ENCODE measurements at regions not wholly inside any gene's neighbourhood (a gene's known extent, or its start where the extent isn't known, plus 50 kb on each side); places are given as distances from the start of the nearest gene placed in this dataset.

- H3K4me1 ChIP-seq = no peaks in the 10 kb centered on the region
- no peak overlapping the region for H3K27ac ChIP-seq
- intact Hi-C loops (cut with DNase I) = no loop called here
- no peaks in the 10 kb centered on the region for H3K9me3 ChIP-seq
- TF ChIP-seq POLR2A (IDR thresholded peaks at IDR 0.05) (no peak), EP300 (IDR thresholded peaks at IDR 0.05) (no peak), CTCF (IDR thresholded peaks at IDR 0.05) (no peak), POLR2AphosphoS5 (IDR thresholded peaks at IDR 0.05) (no peak)
- DNase-seq = no peak
- H3K4me3 ChIP-seq = no peak overlapping the region
- no peaks in the 10 kb centered on the region for H3K27me3 ChIP-seq
- no peaks in the 10 kb centered on the region for H3K36me3 ChIP-seq
- WGBS, 2 donors = 82 to 87% methylated on average over 2 of the region's 2 CpGs
Observed at GRCh38 chr5:12277504-12278192, 373.4 kb upstream of the CTNND2 start.

GRCh38 chr5:12274236-12274635 lies 370.0 kb upstream of the CTNND2 start:
- no peaks in the 10 kb centered on the region for H3K27me3 ChIP-seq
- H3K4me1 ChIP-seq = no peaks in the 10 kb centered on the region
- DNase-seq = no peak
- H3K4me3 ChIP-seq = no peak overlapping the region
- intact Hi-C loops (cut with DNase I) = no loop called here
- 91 to 92% methylated on average over 1 of the region's 1 CpG for WGBS, 2 donors
- H3K36me3 ChIP-seq = no peaks in the 10 kb centered on the region
- H3K27ac ChIP-seq = no peak overlapping the region
- TF ChIP-seq POLR2A (IDR thresholded peaks at IDR 0.05) (no peak), POLR2AphosphoS5 (IDR thresholded peaks at IDR 0.05) (no peak), CTCF (IDR thresholded peaks at IDR 0.05) (no peak), EP300 (IDR thresholded peaks at IDR 0.05) (no peak)
- H3K9me3 ChIP-seq = no peaks in the 10 kb centered on the region

- H3K36me3 ChIP-seq = no peaks in the 10 kb centered on the region
- no peaks in the 10 kb centered on the region for H3K9me3 ChIP-seq
- H3K27ac ChIP-seq = no peak overlapping the region
- H3K4me1 ChIP-seq = no peaks in the 10 kb centered on the region
- WGBS, 2 donors = 51 to 61% methylated on average over 5 of the region's 5 CpGs
- no peak overlapping the region for H3K4me3 ChIP-seq
- TF ChIP-seq POLR2AphosphoS5 (IDR thresholded peaks at IDR 0.05) (no peak), EP300 (IDR thresholded peaks at IDR 0.05) (no peak), POLR2A (IDR thresholded peaks at IDR 0.05) (no peak), CTCF (IDR thresholded peaks at IDR 0.05) (no peak)
- intact Hi-C loops (cut with DNase I) = no loop called here
- H3K27me3 ChIP-seq = no peaks in the 10 kb centered on the region
- DNase-seq = no peak
Observed at GRCh38 chr5:12272389-12272788, 368.1 kb upstream of the CTNND2 start.

- no peak for DNase-seq
- no peaks in the 10 kb centered on the region for H3K36me3 ChIP-seq
- intact Hi-C loops (cut with DNase I) = no loop called here
- no peaks in the 10 kb centered on the region for H3K4me1 ChIP-seq
- no peaks in the 10 kb centered on the region for H3K9me3 ChIP-seq
- no peaks in the 10 kb centered on the region for H3K27me3 ChIP-seq
- TF ChIP-seq EP300 (IDR thresholded peaks at IDR 0.05) = no peak
- TF ChIP-seq POLR2AphosphoS5 (IDR thresholded peaks at IDR 0.05) = no peak
- TF ChIP-seq POLR2A (IDR thresholded peaks at IDR 0.05) = no peak
- TF ChIP-seq CTCF (IDR thresholded peaks at IDR 0.05) = no peak
- no peak overlapping the region for H3K4me3 ChIP-seq
- H3K27ac ChIP-seq = no peak overlapping the region
- WGBS, 2 donors = 80 to 92% methylated on average over 1 of the region's 1 CpG
Observed at GRCh38 chr5:12270914-12271313, 366.7 kb upstream of the CTNND2 start.

GRCh38 chr5:12269164-12269563 lies 364.9 kb upstream of the CTNND2 start:
- H3K27me3 ChIP-seq = no peaks in the 10 kb centered on the region
- 79 to 84% methylated on average over 3 of the region's 3 CpGs for WGBS, 2 donors
- H3K4me1 ChIP-seq = no peaks in the 10 kb centered on the region
- H3K9me3 ChIP-seq = no peaks in the 10 kb centered on the region
- no peaks in the 10 kb centered on the region for H3K36me3 ChIP-seq
- DNase-seq = no peak
- H3K27ac ChIP-seq = no peak overlapping the region
- TF ChIP-seq POLR2A (IDR thresholded peaks at IDR 0.05) (no peak), CTCF (IDR thresholded peaks at IDR 0.05) (no peak), EP300 (IDR thresholded peaks at IDR 0.05) (no peak)
- intact Hi-C loops (cut with DNase I) = no loop called here
- H3K4me3 ChIP-seq = no peak overlapping the region

Measured in sigmoid colon (tissue), 6 donors.